ENCODE measurements at regions not wholly inside any gene's neighbourhood (a gene's known extent, or its start where the extent isn't known, plus 50 kb on each side); places are given as distances from the start of the nearest gene placed in this dataset.

DNA sequence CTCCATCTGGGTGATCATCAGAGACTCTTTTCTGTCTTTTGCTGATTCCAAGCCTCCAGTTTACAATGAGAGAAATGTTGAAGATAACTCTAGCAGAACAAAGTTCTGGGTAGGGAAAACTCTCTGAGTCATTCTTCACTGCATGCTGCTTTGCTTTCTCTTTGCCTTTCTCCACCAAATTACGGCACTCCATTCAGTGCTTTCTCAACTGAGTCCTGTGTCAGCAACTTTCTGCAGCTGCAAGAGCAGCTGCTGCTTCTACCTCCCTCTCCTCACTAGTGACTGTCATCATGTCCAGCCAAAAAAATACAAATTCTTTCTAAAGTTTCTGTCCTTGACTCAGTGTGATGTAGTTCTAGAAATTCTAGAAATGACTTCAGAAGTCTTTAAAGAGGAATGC is 953.8 kb downstream of the IGSF11 start:
- 8 to 38% methylated on average over 1 of the region's 1 CpG for WGBS, 2 donors
- Histone ChIP-seq H3K36me3 (no peaks in the 10 kb centered on the region), H3K27me3 (no peaks in the 10 kb centered on the region), H3K9me3 (no peaks in the 10 kb centered on the region), H3K4me1 (no peaks in the 10 kb centered on the region), H3K27ac (no peak overlapping the region), H3K4me3 (replicated peaks in 1 of 3) (no peak overlapping the region)
- no peak for DNase-seq
- intact Hi-C loops (cut with DNase I), result no loop called here
- TF ChIP-seq POLR2A (IDR thresholded peaks at IDR 0.05), result no peak
- TF ChIP-seq, protein P1, sequence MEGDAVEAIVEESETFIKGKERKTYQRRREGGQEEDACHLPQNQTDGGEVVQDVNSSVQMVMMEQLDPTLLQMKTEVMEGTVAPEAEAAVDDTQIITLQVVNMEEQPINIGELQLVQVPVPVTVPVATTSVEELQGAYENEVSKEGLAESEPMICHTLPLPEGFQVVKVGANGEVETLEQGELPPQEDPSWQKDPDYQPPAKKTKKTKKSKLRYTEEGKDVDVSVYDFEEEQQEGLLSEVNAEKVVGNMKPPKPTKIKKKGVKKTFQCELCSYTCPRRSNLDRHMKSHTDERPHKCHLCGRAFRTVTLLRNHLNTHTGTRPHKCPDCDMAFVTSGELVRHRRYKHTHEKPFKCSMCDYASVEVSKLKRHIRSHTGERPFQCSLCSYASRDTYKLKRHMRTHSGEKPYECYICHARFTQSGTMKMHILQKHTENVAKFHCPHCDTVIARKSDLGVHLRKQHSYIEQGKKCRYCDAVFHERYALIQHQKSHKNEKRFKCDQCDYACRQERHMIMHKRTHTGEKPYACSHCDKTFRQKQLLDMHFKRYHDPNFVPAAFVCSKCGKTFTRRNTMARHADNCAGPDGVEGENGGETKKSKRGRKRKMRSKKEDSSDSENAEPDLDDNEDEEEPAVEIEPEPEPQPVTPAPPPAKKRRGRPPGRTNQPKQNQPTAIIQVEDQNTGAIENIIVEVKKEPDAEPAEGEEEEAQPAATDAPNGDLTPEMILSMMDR (IDR thresholded peaks at IDR 0.05), result no peak

- no peaks in the 10 kb centered on the region for H3K36me3 ChIP-seq
- H3K27me3 ChIP-seq, result no peaks in the 10 kb centered on the region
- H3K9me3 ChIP-seq, result no peaks in the 10 kb centered on the region
- H3K4me3 ChIP-seq (replicated peaks in 1 of 3), result no peak overlapping the region
- intact Hi-C loops (cut with DNase I), result no loop called here
- no peak for DNase-seq
- 22 to 25% methylated on average over 3 of the region's 3 CpGs for WGBS, 2 donors
- no peak for TF ChIP-seq POLR2A (IDR thresholded peaks at IDR 0.05)
- TF ChIP-seq, protein P1 (IDR thresholded peaks at IDR 0.05), result no peak
- H3K27ac ChIP-seq, result no peak overlapping the region
- H3K4me1 ChIP-seq, result no peaks in the 10 kb centered on the region
Measured at GRCh38 chr3:118088696-118089095, 946.0 kb downstream of the IGSF11 start.

- H3K4me1 ChIP-seq, result no peaks in the 10 kb centered on the region
- H3K27me3 ChIP-seq, result no peaks in the 10 kb centered on the region
- no peaks in the 10 kb centered on the region for H3K36me3 ChIP-seq
- no peak for TF ChIP-seq POLR2A (IDR thresholded peaks at IDR 0.05)
- TF ChIP-seq, protein P1 (IDR thresholded peaks at IDR 0.05), result no peak
- H3K9me3 ChIP-seq, result no peaks in the 10 kb centered on the region
- no peak overlapping the region for H3K4me3 ChIP-seq (replicated peaks in 1 of 3)
- DNase-seq, result no peak
- WGBS, 2 donors, result 69 to 71% methylated on average over 1 of the region's 1 CpG
- intact Hi-C loops (cut with DNase I), result no loop called here
- H3K27ac ChIP-seq, result no peak overlapping the region
Measured at GRCh38 chr3:118089563-118089962, 945.1 kb downstream of the IGSF11 start.

DNA sequence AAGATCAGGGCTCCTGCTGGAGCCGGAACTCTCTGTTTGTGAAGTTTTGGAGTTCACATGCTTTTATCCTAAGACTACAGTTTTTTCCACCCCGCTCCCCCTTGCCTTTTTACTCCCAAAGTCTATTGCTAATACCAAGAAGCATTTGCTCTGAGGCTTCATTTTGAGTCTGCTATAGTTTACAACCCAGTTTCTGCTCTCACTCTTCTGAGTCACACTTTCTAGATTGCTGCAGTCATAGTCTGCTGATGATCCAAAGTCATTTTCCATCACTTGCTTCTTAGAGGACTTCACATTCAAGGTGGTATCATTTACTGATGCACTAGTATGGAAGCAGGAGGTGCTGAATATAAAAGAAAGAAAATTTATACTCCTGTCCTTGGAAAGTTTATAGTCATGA is 937.4 kb downstream of the IGSF11 start:
- no peak for DNase-seq
- intact Hi-C loops (cut with DNase I), result no loop called here
- Histone ChIP-seq H3K4me1 (no peaks in the 10 kb centered on the region), H3K4me3 (replicated peaks in 1 of 3) (no peak overlapping the region), H3K9me3 (no peaks in the 10 kb centered on the region), H3K27ac (no peak overlapping the region), H3K27me3 (no peaks in the 10 kb centered on the region), H3K36me3 (no peaks in the 10 kb centered on the region)
- WGBS, 2 donors, result 59 to 62% methylated on average over 2 of the region's 2 CpGs
- TF ChIP-seq, protein P1 (IDR thresholded peaks at IDR 0.05), result no peak
- TF ChIP-seq POLR2A (IDR thresholded peaks at IDR 0.05), result no peak

DNA sequence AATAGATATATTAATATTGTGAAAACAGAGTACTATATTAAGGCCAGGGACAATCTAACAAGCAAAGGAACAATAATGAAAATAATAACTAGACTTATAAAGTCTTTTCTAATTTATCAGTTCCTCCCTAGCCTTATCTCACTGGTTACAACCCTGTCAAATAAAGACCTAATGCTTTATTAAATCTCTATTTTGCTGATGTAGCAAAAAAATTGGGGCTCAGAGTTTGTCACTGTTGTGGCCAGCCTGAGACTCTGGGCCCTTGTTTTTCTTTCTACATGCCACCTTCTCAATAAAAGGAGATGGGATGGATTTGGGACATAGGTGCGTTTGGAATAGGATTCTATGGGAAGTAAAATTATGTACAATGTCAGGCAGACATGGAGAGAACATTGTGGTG is 937.0 kb downstream of the IGSF11 start:
- no peak for TF ChIP-seq POLR2A (IDR thresholded peaks at IDR 0.05)
- H3K9me3 ChIP-seq, result no peaks in the 10 kb centered on the region
- 78 to 90% methylated on average over 1 of the region's 1 CpG for WGBS, 2 donors
- intact Hi-C loops (cut with DNase I), result no loop called here
- no peaks in the 10 kb centered on the region for H3K4me1 ChIP-seq
- no peak for DNase-seq
- no peak overlapping the region for H3K27ac ChIP-seq
- H3K36me3 ChIP-seq, result no peaks in the 10 kb centered on the region
- no peaks in the 10 kb centered on the region for H3K27me3 ChIP-seq
- H3K4me3 ChIP-seq (replicated peaks in 1 of 3), result no peak overlapping the region

DNA sequence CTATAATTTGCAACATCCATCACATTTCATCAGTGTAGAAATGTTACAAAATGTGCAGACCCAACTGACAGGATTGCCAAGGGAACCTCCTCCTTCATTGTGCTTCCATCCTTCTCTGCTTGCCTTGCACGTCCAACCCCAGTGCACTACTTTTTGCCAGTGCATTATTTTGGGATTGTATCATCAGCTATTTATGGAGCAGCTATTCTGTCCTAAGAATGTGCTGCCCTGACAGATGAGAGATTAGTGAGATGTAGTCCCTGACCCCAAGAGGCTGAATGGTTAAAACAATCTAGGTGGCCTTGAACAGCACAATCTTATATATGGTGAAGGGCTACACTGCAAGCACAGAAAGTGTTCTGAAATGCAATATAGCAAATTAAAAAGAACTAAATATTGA is 935.8 kb downstream of the IGSF11 start:
- no peak for DNase-seq
- no peak for TF ChIP-seq POLR2A (IDR thresholded peaks at IDR 0.05)
- TF ChIP-seq, protein P1 (IDR thresholded peaks at IDR 0.05), result no peak
- no peaks in the 10 kb centered on the region for H3K4me1 ChIP-seq
- no peaks in the 10 kb centered on the region for H3K27me3 ChIP-seq
- H3K36me3 ChIP-seq, result no peaks in the 10 kb centered on the region
- H3K4me3 ChIP-seq (replicated peaks in 1 of 3), result no peak overlapping the region
- no peaks in the 10 kb centered on the region for H3K9me3 ChIP-seq
- intact Hi-C loops (cut with DNase I), result no loop called here
- no peak overlapping the region for H3K27ac ChIP-seq
- WGBS, 2 donors, result 49 to 54% methylated on average over 1 of the region's 1 CpG

Measured in thyroid gland (tissue), 4 donors.